HT1080 (cell line): ENCODE measurements at regions not wholly inside any gene's neighbourhood (a gene's known extent, or its start where the extent isn't known, plus 50 kb on each side); places are given as distances from the start of the nearest gene placed in this dataset.

Experiments used
- DNase-seq: peaks from one replicate; pipeline ENCODE4 v3.0.0-alpha.2; 2015; ENCODE audit warnings: low read depth

GRCh38 chr21:26784974-26785373 lies 60.2 kb downstream of the ADAMTS1 start:
- DNase-seq = no peak

DNA sequence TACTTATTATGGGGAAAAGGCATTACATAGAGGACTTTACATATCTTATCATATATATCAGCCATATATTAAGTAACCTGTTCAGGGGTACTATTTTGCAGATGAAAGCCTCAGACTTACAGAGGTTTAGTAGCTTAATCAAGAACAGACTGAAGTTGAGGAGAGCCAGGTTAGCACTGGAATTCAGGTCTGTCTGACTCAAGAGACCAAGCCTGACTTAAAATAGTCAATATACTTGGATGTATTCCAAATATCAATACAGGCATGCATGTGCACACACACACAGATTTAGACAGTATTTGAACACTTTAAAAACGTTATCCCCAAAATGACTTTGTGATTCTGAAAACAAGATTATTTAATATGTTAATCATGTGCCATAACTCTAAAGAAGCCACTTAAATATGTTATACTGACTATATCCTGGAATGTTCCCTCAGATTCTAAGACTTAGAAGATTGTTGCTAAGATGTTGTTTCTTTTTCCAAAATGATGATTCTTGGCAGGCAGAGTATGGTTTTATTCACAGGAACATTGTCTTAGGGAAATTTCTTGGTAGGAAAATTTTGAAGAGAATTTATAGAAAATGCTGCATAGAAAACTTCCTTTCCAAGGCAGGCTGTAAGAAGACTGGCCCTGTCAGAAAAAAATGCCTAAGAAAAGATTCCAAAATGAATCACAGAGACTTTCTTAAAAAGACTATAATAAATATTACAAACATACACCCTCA lies 61.6 kb downstream of the ADAMTS1 start:
- no peak for DNase-seq

DNA sequence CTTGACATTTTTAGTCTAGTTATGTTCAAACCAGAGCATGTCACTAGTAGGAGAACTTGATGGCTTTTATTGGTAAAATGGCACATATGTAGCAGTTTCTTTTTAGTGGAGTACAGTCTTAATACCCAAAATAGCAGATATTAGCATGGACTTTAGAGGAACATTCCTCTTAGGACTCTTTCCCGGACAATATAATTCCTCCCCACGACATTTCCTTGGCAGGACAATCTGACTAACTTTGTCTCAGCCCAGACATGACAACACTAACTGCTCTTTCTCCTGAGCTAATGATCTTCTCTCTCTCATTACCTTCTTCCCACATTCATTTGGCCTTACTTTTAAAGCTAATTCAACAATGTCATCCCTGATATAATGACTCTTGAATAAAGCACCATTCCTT lies 62.5 kb downstream of the ADAMTS1 start:
- DNase-seq = no peak

DNA sequence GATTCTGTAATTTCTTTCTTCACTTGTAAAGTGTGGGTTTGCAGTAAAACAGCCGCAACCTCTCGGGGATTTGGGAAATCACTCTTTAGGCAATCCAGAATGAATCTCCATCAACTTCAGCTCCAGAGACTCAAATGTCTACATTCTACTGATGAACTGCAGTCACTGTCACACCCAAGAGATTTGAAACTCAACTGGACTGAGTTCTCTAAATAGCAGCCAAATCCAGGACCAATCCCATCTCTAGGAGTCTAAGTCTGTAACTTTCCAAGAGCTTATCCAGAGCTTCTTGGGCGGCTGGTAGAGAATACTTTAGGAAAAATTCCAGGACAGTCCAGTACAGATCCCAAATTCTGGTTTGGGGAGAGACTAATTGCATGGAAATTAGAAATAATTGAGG lies 62.9 kb downstream of the ADAMTS1 start:
- DNase-seq = no peak

DNA sequence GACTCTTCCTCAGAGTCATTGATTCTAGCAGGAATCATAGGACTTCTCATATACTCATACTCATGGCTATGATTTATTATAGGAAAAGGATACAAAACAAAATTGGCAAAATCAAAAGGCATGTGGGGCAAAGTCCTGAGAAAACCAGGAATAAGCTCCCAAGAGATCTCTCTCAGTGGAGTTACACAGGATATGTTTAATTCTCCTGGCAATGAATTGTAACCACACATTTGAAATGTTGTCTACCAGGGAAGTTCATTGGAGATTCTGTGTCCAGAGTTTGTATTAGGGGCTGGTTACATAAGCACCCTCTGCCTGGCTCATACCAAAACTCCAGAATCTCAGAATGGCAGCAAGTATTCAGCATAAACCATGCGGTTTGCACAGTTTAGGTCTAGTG lies 63.9 kb downstream of the ADAMTS1 start:
- DNase-seq = no peak

GRCh38 chr21:26777166-26777565 lies 68.0 kb downstream of the ADAMTS1 start:
- DNase-seq = no peak

GRCh38 chr21:26776310-26777021 lies 68.7 kb downstream of the ADAMTS1 start:
- peak; percentile 43 for DNase-seq

- no peak for DNase-seq
Observed at GRCh38 chr21:26773058-26773457, 72.2 kb downstream of the ADAMTS1 start.

- no peak for DNase-seq
Observed at GRCh38 chr21:26769613-26770188, 75.5 kb downstream of the ADAMTS1 start.

DNA sequence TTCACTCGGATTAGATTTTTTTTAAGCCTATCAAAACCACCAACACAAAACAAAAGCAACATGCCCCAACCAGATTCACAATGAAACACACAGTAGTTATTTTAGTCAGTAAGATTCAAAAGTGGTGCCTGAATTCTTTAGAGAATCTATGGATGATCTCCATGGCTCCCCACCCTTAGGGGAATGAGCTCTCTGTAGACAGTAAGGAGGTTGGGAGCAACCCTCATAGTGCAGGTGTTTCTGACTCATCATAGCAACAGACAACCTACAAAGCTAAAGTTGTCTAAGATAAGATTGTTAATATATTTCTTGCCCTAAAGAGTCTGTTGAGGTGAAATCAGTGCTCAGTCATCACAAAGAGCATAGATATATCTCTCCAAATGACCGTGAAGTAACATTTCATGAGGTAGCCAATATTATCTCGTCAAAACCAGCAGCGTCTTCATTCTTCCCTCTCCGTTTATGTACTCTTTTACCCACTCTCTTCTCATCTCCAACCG lies 78.3 kb downstream of the ADAMTS1 start:
- DNase-seq = no peak

DNA sequence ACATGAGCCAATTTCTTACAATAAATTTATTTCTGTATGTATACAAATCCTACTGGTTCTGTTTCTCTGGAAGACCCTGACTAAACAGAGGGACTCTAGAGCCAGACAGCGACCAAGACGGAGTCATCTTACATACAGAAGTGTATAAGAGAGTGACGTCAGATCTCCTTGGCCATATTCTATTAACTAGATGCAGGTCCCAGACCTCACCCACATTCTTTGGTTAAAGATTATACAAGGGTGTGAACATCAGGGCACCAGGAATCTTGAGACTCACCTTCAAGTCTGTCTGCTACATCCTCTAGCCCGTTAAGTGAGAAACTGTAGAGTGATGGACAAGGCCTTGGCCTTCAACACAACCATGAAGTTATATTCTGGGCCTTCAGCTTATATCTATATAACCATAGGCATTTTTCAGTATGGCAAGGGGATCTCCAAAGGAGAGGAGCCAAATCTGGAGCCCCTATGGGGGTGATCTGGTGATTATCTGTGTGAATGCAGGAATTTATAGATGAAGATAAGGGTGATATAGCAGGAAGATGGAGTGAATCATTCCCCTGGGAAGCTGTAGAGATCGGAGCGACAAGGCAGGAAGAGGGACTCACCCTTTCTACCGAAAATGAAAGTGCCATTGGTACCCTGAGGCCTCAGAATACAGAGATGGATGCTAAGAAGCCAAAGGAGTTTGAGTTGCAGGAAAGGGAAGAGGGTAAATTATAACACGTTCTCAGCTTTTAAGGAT lies 83.9 kb downstream of the ADAMTS1 start:
- peak; percentile 23 for DNase-seq

GRCh38 chr21:26759731-26760130 lies 85.5 kb downstream of the ADAMTS1 start:
- no peak for DNase-seq

DNA sequence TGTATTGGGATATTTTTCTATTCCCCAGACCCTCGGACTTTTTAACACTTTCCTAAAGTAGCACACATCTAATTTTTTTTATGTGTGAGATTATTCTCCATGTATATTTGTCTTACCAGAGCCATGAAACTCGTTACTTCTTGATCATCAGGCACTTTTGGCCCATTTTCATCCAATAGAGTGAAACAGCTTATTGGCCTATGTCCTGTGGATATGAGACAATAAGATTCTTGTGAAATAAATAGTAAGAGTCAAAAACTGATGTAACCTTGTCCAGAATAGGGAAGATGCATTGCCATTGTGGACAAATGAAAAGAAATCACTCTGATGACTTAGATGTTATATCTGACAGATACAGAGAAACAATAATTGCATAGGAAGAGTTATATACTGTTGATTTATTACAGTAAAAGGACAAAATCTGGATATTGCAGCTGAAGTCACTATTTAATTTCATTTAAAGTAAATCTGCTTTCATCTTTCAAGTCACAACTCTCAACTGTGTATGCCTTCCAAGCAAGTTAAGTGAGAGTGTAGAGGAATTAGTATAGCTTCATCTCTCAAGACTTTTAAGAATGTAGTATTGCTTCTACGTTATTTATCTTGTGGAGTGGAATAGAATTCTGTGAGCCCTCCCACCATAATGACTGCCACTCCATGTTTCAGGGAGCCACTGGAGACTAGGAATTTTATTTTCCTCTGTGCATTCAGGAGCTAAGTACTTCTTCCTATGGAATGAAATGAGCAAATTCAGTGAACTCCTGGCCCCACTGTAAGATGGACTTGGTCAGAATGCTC lies 86.9 kb downstream of the ADAMTS1 start:
- no peak for DNase-seq

GRCh38 chr21:26756491-26757159 lies 88.6 kb downstream of the ADAMTS1 start:
- peak; percentile 13 for DNase-seq

DNA sequence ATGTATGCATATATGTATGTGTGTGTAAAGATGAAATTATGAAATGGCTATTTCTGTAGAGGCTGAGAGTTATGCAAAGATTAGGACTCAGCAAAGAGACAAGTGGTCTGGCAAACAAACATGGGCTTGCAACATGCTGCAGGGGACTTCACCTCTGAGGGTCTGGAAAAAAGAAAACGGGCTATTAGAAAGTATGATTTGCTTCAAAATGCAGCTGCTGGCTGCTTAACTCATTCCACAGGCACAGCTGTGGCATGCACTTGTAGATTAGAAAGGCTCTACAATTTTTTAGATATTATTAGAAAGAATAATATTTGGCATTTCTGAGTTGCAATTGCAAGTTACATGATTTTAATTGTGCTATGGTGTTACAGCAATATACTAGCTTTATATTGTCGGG lies 90.4 kb downstream of the ADAMTS1 start:
- no peak for DNase-seq

DNA sequence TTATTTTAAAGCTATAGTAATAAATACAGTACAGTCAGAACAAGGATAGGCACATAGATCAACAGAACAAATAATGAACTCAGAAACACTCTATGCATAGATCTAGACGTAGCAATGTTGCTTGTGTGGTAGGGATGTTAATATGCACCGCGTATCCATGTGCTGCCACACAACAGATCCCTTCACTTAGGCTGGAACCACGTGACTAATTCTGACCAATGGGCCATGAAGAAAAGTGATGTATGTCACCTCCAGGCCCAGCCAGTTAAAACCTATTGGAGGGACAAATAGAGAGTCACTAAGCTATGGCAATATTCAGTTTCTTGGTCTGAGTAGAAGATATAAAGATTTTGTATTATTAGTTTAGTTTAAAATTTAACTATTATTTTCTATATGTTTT lies 91.4 kb downstream of the ADAMTS1 start:
- DNase-seq = no peak

- no peak for DNase-seq
Observed at GRCh38 chr21:26752849-26753248, 92.4 kb downstream of the ADAMTS1 start.

DNA sequence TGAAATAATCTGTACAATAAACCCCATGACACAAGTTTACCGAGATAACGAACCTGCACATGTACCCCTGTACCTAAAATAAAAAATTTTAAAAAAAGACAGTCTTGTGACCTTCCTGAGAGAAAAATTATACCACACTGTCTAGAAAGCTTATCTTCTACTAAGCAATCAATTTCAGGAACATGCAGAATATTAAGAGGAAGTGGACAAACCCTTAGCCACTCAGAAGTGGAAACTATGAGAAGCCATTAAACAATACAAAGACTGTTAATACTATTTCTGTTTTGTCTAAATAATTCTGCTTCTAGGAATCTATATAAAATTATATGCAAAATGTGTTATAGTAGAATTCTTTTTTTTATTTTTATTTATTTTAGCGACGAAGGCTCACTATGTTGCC lies 93.9 kb downstream of the ADAMTS1 start:
- no peak for DNase-seq

DNA sequence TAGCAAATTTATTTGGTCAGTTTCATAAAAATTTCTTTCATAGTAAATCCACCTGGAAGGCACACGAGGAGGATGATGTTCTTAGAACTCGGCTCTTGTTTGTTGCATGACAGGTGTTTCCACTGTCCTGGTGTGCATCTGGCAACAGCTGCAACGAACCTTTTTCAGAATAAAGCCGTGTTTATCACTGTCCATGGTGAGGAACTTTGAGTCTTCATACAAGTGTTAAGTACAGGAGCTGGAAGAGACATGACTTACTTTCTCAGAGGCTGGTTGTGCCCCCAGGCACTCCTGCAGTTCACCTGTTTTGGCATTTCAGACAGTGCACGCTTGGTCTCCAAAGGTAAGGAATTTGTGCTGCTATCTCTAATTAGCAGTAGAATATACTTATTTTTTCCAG lies 97.1 kb downstream of the ADAMTS1 start:
- DNase-seq = no peak

DNA sequence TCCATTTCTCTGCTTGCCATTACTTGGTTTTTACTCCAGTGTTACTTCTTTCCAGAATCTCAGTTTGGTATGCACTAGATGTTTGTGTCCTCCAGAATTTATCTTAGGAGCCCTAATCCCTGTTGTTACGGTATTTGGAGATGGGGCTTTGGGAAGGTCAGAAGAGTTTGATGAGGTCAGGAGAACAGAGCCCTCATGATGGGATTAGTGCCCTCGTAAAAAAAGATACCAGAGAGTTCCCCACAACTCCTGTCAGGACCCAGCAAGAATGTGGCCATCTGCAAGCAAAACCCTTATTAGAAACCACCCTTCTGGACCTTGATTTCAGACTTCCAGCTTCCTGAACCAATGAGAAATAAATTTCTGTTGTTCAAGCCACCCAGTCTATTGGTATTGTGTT lies 98.0 kb downstream of the ADAMTS1 start:
- DNase-seq = no peak
